ENCODE measurements at regions not wholly inside any gene's neighbourhood (a gene's known extent, or its start where the extent isn't known, plus 50 kb on each side); places are given as distances from the start of the nearest gene placed in this dataset.

DNA sequence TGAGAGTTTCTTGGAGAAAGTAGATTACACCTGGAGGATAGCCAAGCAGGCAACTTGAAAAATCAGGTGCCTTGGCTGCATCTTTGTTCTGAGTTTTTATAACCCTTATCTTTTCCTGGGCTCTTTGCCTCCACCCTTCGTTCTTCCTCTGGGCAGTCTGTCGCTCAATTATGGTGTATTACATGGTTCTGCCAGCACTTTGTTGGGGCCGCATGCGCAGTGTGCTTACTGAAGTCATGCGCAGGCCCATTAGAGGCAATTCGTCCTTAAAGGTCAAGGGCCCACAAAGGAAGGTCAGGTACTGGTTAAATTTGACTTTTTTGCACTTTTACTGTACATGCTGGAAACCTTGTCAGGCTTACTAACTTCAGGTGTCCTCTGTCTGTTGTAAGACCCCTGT lies 761.9 kb upstream of the SLITRK5 start:
- Histone ChIP-seq H2BK5ac (ENCODE audit: insufficient read length, low read length) (no peak overlapping the region), H3K79me1 (ENCODE audit: insufficient read depth, low read depth, low read length, poor library complexity, severe bottlenecking) (no peaks in the 10 kb centered on the region), H3K18ac (ENCODE audit: insufficient read length, low read depth, low read length) (no peak overlapping the region), H3K27ac (ENCODE audit: insufficient read length, low read depth, low read length) (no peak overlapping the region), H3K14ac (ENCODE audit: insufficient read depth, low read length) (no peak overlapping the region), H3K9me3 (ENCODE audit: control insufficient read depth, low read depth, low read length) (no peaks in the 10 kb centered on the region), H3T11ph (ENCODE audit: low read length) (no peak overlapping the region), H2AK5ac (ENCODE audit: insufficient read length, low read length) (no peak overlapping the region), H3K4me1 (ENCODE audit: insufficient read depth, low read length) (peaks cover 2% of the 10 kb centered on the region; the same call in 1 of the 2 replicates), H3K23ac (ENCODE audit: insufficient read length, low read depth, low read length) (no peak overlapping the region), H3K79me2 (ENCODE audit: insufficient read depth, low read length) (no peaks in the 10 kb centered on the region), H3K9ac (ENCODE audit: extremely low read depth, insufficient read length, low read length) (no peak overlapping the region), H4K20me1 (ENCODE audit: control insufficient read depth, insufficient read depth, insufficient read length) (no peaks in the 10 kb centered on the region), H3K27me3 (ENCODE audit: insufficient read depth, low read length) (no peaks in the 10 kb centered on the region), H4K5ac (ENCODE audit: insufficient read length, low read depth, low read length) (no peak overlapping the region), H4K8ac (replicated peaks; ENCODE audit: insufficient read length, low read depth, low read length) (no peak overlapping the region), H2BK15ac (ENCODE audit: low read depth, low read length) (no peak overlapping the region), H4K91ac (ENCODE audit: insufficient read length, low read depth, low read length) (no peak overlapping the region), H3K4ac (ENCODE audit: low read depth, low read length) (no peak overlapping the region), H3K23me2 (ENCODE audit: insufficient read length, low read depth, low read length, poor library complexity, severe bottlenecking) (no peaks in the 10 kb centered on the region), H2BK20ac (ENCODE audit: low read depth, low read length, poor library complexity, severe bottlenecking) (no peak overlapping the region), H3K4me2 (ENCODE audit: insufficient read depth, insufficient read length, low read length) (no peak overlapping the region), H2BK12ac (ENCODE audit: insufficient read length, low read depth, low read length) (no peak overlapping the region), H2AFZ (ENCODE audit: low read length) (no peak overlapping the region), H2BK120ac (ENCODE audit: low read depth, low read length, poor library complexity, severe bottlenecking) (no peak overlapping the region), H3K56ac (ENCODE audit: insufficient read length, low read depth, low read length) (no peak overlapping the region)
- TF ChIP-seq, protein P1, sequence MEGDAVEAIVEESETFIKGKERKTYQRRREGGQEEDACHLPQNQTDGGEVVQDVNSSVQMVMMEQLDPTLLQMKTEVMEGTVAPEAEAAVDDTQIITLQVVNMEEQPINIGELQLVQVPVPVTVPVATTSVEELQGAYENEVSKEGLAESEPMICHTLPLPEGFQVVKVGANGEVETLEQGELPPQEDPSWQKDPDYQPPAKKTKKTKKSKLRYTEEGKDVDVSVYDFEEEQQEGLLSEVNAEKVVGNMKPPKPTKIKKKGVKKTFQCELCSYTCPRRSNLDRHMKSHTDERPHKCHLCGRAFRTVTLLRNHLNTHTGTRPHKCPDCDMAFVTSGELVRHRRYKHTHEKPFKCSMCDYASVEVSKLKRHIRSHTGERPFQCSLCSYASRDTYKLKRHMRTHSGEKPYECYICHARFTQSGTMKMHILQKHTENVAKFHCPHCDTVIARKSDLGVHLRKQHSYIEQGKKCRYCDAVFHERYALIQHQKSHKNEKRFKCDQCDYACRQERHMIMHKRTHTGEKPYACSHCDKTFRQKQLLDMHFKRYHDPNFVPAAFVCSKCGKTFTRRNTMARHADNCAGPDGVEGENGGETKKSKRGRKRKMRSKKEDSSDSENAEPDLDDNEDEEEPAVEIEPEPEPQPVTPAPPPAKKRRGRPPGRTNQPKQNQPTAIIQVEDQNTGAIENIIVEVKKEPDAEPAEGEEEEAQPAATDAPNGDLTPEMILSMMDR (conservative IDR thresholded peaks at IDR 0.05), result no peak
- H3K9me3 Mint-ChIP-seq, result peaks cover 0 to under 1% of the 10 kb centered on the region in 2 experiments; a peak in 1 of 5 replicates
- peaks cover 0 to 4% (median under 1%) of the 10 kb centered on the region in 3 experiments; a peak in 3 of 7 replicates for H3K36me3 Mint-ChIP-seq (ENCODE audit: insufficient read depth in 1 of 3, low read depth in 3 of 3)
- WGBS (ENCODE audit: extremely low coverage, insufficient read length, low lambda C conversion rate), result no CpG with 5 or more reads among the region's 6 CpGs
- H3K4me3 Mint-ChIP-seq, result no peak overlapping the region
- DNase-seq, result no peak
- peak overlapping the region in 1 of 3 experiments; percentile 69; a peak in 1 of 7 replicates for H3K27ac Mint-ChIP-seq
- H3K27me3 Mint-ChIP-seq (ENCODE audit: low read depth), result peaks cover 4% of the 10 kb centered on the region
- peaks cover 3 to 4% of the 10 kb centered on the region in 2 experiments; a peak in 1 of 4 replicates for H3K4me1 Mint-ChIP-seq

Measured in H9 (cell line).